GM12873 (cell line): ENCODE measurements at regions not wholly inside any gene's neighbourhood (a gene's known extent, or its start where the extent isn't known, plus 50 kb on each side); places are given as distances from the start of the nearest gene placed in this dataset.

ENCODE experiments used
- TF ChIP-seq, protein P1 (sequence below): IDR thresholded peaks from 2 replicates; pipeline ENCODE4 v1.5.1; 2012; ENCODE audit warnings: low read depth, mild to moderate bottlenecking, moderate library complexity, low read length, control low read depth; ENCODE audit not compliant: insufficient read depth; ENCODE audit errors: missing control alignments

DNA sequence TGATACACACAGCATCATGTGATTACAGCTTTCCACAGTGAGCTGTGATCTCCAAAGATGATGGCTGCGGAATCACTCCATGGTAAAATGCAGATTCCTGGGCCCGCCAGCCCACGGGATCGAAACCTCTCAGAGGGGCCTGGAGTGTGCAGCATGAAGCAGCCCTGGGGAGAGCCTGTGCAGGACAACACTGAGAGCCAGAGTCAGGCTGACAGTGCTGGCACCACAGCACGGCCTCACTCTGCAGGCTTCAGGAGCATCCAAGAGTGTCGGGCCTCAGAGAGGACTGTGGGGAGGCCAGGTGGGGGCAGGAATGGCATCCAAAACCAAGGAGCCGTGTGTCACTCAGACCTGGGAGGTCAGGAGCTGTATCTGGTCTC lies 533.4 kb downstream of the TCERG1L start:
- TF ChIP-seq, protein P1, sequence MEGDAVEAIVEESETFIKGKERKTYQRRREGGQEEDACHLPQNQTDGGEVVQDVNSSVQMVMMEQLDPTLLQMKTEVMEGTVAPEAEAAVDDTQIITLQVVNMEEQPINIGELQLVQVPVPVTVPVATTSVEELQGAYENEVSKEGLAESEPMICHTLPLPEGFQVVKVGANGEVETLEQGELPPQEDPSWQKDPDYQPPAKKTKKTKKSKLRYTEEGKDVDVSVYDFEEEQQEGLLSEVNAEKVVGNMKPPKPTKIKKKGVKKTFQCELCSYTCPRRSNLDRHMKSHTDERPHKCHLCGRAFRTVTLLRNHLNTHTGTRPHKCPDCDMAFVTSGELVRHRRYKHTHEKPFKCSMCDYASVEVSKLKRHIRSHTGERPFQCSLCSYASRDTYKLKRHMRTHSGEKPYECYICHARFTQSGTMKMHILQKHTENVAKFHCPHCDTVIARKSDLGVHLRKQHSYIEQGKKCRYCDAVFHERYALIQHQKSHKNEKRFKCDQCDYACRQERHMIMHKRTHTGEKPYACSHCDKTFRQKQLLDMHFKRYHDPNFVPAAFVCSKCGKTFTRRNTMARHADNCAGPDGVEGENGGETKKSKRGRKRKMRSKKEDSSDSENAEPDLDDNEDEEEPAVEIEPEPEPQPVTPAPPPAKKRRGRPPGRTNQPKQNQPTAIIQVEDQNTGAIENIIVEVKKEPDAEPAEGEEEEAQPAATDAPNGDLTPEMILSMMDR, result no peak

DNA sequence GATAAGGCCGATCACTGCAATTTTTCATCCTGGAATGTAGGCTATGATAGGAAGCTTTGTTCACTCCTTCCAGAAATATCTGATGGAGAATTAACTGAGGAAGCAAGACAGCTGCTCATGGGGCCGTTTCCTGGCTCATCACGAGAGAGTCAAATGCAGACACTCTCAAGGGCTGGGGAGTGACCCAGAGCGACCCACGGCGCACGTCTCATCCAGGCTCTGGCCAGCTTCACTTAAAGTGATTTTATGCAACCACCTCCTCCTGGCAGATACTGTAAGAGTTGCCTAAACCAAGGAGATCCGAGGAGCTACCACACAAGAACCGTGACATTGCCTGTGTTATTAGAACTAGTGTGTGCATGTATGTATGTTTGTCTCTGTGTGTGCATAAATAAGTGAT lies 530.8 kb downstream of the TCERG1L start:
- TF ChIP-seq, protein P1, result no peak

DNA sequence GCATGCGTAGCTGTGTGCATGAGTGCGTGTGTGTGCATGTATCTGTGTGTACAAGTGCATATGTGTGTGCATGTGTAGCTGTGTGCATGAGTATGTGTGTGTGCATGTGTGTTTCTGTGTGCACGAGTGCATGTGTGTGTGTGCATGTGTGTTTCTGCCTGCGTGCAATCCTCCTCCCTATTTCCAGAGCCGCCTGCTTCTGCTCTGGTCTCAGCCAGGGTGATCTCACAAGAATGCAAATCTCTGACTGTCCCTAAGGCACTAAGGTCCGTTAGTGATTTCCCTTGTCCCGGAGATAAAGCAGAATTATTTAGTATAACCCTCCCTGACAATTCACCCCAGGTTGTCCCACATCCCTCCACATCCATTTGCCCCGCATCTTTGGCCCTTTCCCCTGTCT lies 530.3 kb downstream of the TCERG1L start:
- TF ChIP-seq, protein P1, result no peak

DNA sequence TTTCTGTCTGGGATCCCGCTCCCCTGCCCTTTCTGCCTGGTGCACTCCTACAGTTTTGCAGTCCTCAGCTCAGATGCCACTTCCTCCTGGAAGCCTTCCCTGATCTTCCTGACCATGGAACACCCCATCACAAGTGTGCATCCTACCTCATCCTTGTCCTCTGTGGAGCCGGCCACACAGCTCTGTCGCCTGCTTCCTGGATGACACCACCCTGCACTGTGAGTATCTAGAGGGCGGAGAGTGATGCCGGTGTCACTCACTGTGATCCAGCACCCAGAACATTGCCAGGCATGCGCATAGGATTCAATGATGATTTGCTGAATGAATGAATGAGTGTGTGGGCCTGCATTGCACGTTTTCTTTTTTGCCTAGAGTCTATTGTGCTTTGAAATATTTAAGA lies 529.9 kb downstream of the TCERG1L start:
- TF ChIP-seq, protein P1, result no peak

DNA sequence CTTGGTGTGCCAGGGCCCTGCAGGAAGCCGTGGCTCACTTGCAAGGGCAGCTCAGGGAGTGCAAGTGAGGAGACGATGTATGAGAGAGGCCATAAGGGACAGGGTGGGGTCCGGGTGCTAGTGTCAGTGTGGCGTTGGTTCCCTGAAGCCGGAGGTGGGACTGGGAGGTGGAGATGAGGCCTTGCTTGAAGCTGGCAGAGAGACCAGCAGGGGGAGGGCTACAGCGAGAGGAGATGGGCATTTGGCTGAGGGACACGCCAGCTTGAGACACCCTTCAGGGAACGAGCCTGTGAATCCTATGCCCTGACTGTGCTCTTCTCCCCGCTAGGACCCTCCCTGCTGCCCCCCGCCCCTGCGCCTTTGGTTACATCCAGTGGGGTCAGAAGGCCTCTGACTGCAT lies 529.1 kb downstream of the TCERG1L start:
- TF ChIP-seq, protein P1, result no peak

DNA sequence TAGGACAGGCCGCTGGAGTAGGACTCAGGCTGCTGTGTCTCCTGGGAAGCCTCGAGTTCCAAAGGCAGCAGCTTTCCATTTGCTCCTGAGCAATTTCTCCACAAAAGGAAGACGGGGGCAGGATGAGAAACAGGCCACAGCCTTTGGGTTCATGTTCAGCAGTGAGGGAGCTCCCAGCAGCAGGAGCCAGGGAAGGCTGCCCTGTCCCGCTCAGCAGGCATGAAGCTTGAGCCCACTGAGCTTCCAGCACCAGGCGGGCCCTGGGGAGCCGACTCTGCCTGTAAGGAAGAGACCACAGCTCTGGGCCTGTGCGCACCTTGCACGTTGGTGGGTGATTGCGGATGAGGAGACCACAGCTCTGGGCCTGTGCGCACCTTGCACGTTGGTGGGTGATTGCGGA lies 527.2 kb downstream of the TCERG1L start:
- TF ChIP-seq, protein P1, result no peak

DNA sequence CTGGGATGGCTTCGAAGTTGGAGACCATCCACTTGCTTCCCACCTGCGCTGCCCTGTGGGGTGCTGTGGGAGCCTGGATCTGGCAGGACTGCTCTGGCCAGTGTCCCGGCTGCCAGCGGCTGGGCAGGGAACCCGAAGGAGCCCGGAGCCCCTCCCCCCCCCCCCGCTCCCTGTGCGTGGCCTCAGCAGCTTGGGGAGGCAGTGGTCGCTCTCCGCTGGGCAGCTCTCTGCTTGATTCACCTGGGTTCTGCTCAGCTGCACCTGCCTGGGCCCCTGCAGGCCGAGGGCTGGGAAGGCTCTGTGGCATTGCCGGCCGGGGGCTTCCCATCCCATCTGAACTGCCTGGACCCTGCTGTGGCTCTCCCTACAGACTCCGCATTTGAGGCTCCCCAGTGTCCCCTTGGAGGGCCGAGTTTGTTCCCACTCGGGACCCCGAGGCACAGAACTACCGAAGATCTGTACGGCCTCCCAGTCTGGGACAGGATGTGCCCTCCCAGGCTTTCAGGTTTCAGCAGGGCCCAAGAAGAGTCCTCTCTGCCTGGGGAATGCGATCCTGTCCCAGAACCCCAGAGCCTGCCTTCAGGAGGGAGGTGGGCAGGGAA lies 525.1 kb downstream of the TCERG1L start:
- TF ChIP-seq, protein P1, result no peak
